ENCODE measurements at regions not wholly inside any gene's neighbourhood (a gene's known extent, or its start where the extent isn't known, plus 50 kb on each side); places are given as distances from the start of the nearest gene placed in this dataset.

- TF ChIP-seq CTCF (IDR thresholded peaks at IDR 0.05) (no peak), POLR2A (IDR thresholded peaks at IDR 0.05) (no peak)
Measured at GRCh38 chr1:201741763-201742342, 87.1 kb upstream of the IPO9 start.
